RWPE2 (cell line): ENCODE measurements at regions not wholly inside any gene's neighbourhood (a gene's known extent, or its start where the extent isn't known, plus 50 kb on each side); places are given as distances from the start of the nearest gene placed in this dataset.

ENCODE experiments used
- ATAC-seq: fragments of 200-7000 bp; cut with Tn5 transposase; 3 replicates; pipeline ENCODE4 v1.9.1; 2021; ENCODE audit warnings: low read depth
- DNase-seq: peaks from one replicate; pipeline ENCODE4 v3.0.0-alpha.2; 2020; ENCODE audit warnings: low spot score
- H3K27ac ChIP-seq: fragments of 450-650 bp; 2 replicates; pipeline ENCODE4 v1.5.1; 2017; ENCODE audit warnings: mild to moderate bottlenecking; ENCODE audit not compliant: poor library complexity, severe bottlenecking
- H3K27me3 ChIP-seq: fragments of 250-450 bp; sonication (Bioruptor Pico); 2 replicates; pipeline ENCODE4 v1.5.1; 2021; ENCODE audit warnings: mild to moderate bottlenecking, moderate library complexity; ENCODE audit not compliant: insufficient read depth, poor library complexity, severe bottlenecking
- H3K36me3 ChIP-seq: fragments of 250-450 bp; sonication (Bioruptor Pico); 2 replicates; pipeline ENCODE4 v1.5.1; 2020; ENCODE audit warnings: low read depth, mild to moderate bottlenecking, moderate library complexity
- H3K4me1 ChIP-seq: fragments of 250-450 bp; sonication (Bioruptor Pico); 2 replicates; pipeline ENCODE4 v1.5.1; 2021; ENCODE audit warnings: mild to moderate bottlenecking, moderate library complexity; ENCODE audit not compliant: insufficient read depth, poor library complexity, severe bottlenecking
- H3K4me3 ChIP-seq: fragments of 250-450 bp; sonication (Bioruptor Pico); 2 replicates; pipeline ENCODE4 v1.5.1; 2021; ENCODE audit warnings: mild to moderate bottlenecking, moderate library complexity; ENCODE audit not compliant: severe bottlenecking
- H3K9me3 ChIP-seq: fragments of 250-450 bp; sonication (Bioruptor Pico); 2 replicates; pipeline ENCODE4 v1.5.1; 2021; ENCODE audit warnings: mild to moderate bottlenecking, moderate library complexity; ENCODE audit not compliant: severe bottlenecking
- CTCF ChIP-seq: fragments of 450-650 bp; IDR thresholded peaks from one replicate; pipeline ENCODE4 v1.5.1; 2017; ENCODE audit warnings: mild to moderate bottlenecking, moderate library complexity; ENCODE audit not compliant: poor library complexity, severe bottlenecking

DNA sequence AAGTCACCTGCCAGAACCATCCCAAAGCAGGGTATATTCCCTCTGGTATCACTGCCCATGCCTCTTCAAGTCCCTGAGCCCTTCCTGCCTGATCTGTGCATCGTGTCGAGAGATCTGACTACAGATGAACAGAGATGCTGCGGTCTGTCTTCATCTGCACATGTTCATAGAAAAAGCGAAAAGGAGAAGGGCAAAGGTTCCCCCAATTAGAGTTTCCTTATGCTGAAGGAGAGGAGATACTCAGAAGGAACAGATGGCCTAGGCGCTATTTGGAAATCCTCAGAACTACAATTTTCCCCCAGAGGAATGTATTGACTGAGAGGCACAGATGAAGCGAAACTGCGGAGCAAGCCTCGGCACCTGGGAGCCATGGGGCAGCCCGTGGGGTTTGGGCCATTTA lies 170.9 kb downstream of the SEC61B start:
- H3K4me1 ChIP-seq, result no peaks in the 10 kb centered on the region
- DNase-seq (no peak), ATAC-seq (no peak)

DNA sequence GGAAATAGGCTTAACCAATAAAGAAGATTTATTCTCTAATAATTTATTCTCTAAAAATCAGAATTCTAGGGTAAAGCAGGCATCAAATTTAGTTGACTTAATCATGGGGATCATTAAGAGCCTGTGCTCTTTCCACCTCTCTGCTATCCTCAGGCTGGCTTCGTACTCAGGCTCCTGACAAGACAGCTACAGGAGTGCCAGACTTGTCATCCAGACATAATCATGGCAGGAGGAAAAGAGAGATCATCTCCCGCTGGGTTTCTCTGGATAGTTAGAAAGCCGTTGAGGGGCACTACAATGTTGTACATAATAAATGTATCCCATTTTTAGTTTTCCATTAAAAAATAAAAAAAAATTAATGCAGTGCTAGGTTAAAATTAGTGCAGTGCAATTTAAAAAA lies 171.9 kb downstream of the SEC61B start:
- H3K27ac ChIP-seq, result no peak overlapping the region
- no peaks in the 10 kb centered on the region for H3K27me3 ChIP-seq
- no peaks in the 10 kb centered on the region for H3K36me3 ChIP-seq
- H3K4me1 ChIP-seq, result no peaks in the 10 kb centered on the region
- ATAC-seq, result no peak
- DNase-seq, result no peak
- no peak for TF ChIP-seq CTCF
- no peaks in the 10 kb centered on the region for H3K9me3 ChIP-seq
- H3K4me3 ChIP-seq, result no peak overlapping the region

More for the DNA sequence above, 170.9 kb downstream of the SEC61B start:
- no peak overlapping the region for H3K4me3 ChIP-seq
- H3K27me3 ChIP-seq, result no peaks in the 10 kb centered on the region
- TF ChIP-seq CTCF, result no peak
- H3K9me3 ChIP-seq, result no peaks in the 10 kb centered on the region
- no peak overlapping the region for H3K27ac ChIP-seq
- H3K36me3 ChIP-seq, result no peaks in the 10 kb centered on the region

- no peaks in the 10 kb centered on the region for H3K9me3 ChIP-seq
- no peak for ATAC-seq
- H3K4me1 ChIP-seq, result no peaks in the 10 kb centered on the region
- no peaks in the 10 kb centered on the region for H3K27me3 ChIP-seq
- H3K36me3 ChIP-seq, result no peaks in the 10 kb centered on the region
- TF ChIP-seq CTCF, result no peak
- H3K27ac ChIP-seq, result no peak overlapping the region
- no peak overlapping the region for H3K4me3 ChIP-seq
- DNase-seq, result no peak
These were observed 176.2 kb downstream of the SEC61B start for GRCh38 chr9:99398241-99398640.

GRCh38 chr9:99399474-99399873 lies 177.4 kb downstream of the SEC61B start:
- H3K27ac ChIP-seq, result no peak overlapping the region
- H3K4me3 ChIP-seq, result no peak overlapping the region
- no peak for TF ChIP-seq CTCF
- no peak for DNase-seq
- no peak for ATAC-seq
- no peaks in the 10 kb centered on the region for H3K9me3 ChIP-seq
- H3K27me3 ChIP-seq, result no peaks in the 10 kb centered on the region
- H3K36me3 ChIP-seq, result no peaks in the 10 kb centered on the region
- H3K4me1 ChIP-seq, result no peaks in the 10 kb centered on the region

DNA sequence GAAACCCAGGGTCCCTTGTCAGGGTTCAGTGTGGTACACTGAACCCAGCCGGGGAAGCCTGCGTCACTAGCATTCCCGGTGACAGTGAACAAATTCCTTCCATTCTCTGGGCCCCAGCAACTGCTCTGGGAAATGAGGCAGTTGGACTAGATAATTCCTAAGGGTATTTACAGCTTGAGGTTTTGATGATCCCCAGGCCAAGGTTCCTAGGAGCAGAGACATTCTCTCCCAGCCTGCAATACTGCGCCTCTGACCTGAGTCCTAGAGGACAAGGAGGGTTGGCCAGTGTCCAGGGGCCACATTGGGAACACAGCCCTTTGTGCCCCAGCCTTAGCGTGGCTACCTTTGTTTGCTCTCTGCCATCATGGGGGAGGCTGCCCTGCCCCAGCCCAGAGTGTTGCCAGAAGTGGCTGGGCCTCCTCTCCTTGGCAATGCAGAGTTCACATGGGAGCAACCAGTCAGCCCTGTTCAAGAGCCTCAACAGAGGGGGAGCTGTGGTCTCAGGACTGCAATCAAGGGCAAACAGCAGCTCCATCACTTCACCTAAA lies 178.2 kb downstream of the SEC61B start:
- no peak for TF ChIP-seq CTCF

More for the DNA sequence above, 178.2 kb downstream of the SEC61B start:
- DNase-seq (no peak), ATAC-seq (no peak)
- Histone ChIP-seq H3K4me1 (no peaks in the 10 kb centered on the region), H3K9me3 (no peaks in the 10 kb centered on the region), H3K4me3 (no peak overlapping the region), H3K36me3 (no peaks in the 10 kb centered on the region), H3K27me3 (no peaks in the 10 kb centered on the region), H3K27ac (no peak overlapping the region)
